HepG2 (cell line): ENCODE measurements at regions not wholly inside any gene's neighbourhood (a gene's known extent, or its start where the extent isn't known, plus 50 kb on each side); places are given as distances from the start of the nearest gene placed in this dataset.

Experiments used
- ATAC-seq: fragments of 200-7000 bp; cut with Tn5 transposase; 3 replicates; pipeline ENCODE4 v1.9.1; 2020; ENCODE audit warnings: mild to moderate bottlenecking, moderate library complexity
- BruUV-seq: library from RNA; stranded (reverse); fragments of 400-500 nt; replicated peaks from 2 replicates; lab custom pipeline; 2021; lab: Mats Ljungman, UMichigan
- CTCF ChIA-PET: fragments of 300-600 bp; formaldehyde crosslinking; extraction: SDS; loops from one replicate; lab custom pipeline; 2021; ENCODE audit warnings: low total read pairs, inconsistent platforms, low intra/inter-chr PET ratio; lab: Yijun Ruan, JAX
- POLR2A ChIA-PET: fragments of 350-600 bp; sonication (Branson Sonifier 250); formaldehyde crosslinking; loops from one replicate; lab custom pipeline; 2020; ENCODE audit warnings: antibody characterized with exemption, inconsistent platforms; lab: Yijun Ruan, JAX
- DNase-seq: peaks from one replicate; pipeline ENCODE4 v3.0.0-alpha.2; 2015; ENCODE audit warnings: low spot score
- FAIRE-seq: peaks from 3 replicates; lab custom pipeline; 2011; peaks lifted over from hg19 to GRCh38; lab: Jason Lieb, UNC
- H2AFZ ChIP-seq: one replicate; pipeline ENCODE4 v1.6.1; 2011; ENCODE audit warnings: low read length, inconsistent platforms
- H3K27ac ChIP-seq: fragments of 300-600 bp; 3 replicates; pipeline ENCODE4 v1.8.0; 2011; ENCODE audit warnings: mixed run types, mild to moderate bottlenecking, mixed read lengths, low read length, inconsistent platforms; ENCODE audit not compliant: insufficient read depth; ENCODE audit errors: extremely low read length
- H3K27me3 ChIP-seq, 2 experiments: fragments of 200-600 bp in 1 of 2; 2 replicates in 1 of 2; 3 replicates in 1 of 2; pipeline versions ENCODE4 v1.6.0 to v1.8.0; 2011; ENCODE audit warnings: low read length in 2 of 2, mild to moderate bottlenecking in 2 of 2, moderate library complexity in 2 of 2, inconsistent platforms in 1 of 2; ENCODE audit not compliant: insufficient read depth in 2 of 2, control insufficient read depth in 1 of 2
- H3K36me3 ChIP-seq, 2 experiments: fragments of 200-600 bp in 1 of 2; replicated peaks in 1 of 2; 2 replicates in 1 of 2; 3 replicates in 1 of 2; pipeline versions ENCODE4 v1.5.1 to v1.8.0; 2011; ENCODE audit warnings: low read length in 2 of 2, inconsistent platforms in 1 of 2; ENCODE audit not compliant: insufficient read depth in 2 of 2, control insufficient read depth in 1 of 2
- H3K4me1 ChIP-seq: 2 replicates; pipeline ENCODE4 v1.5.1; 2012; ENCODE audit warnings: low read length, inconsistent platforms; ENCODE audit not compliant: insufficient read depth
- H3K4me2 ChIP-seq: 2 replicates; pipeline ENCODE4 v1.6.0; 2011; ENCODE audit warnings: low read depth, low read length, inconsistent platforms
- H3K4me3 ChIP-seq, 3 experiments: fragments of 200-600 bp in 1 of 3; sonication (generic), shearing (Covaris generic) in 1 of 3; replicated peaks in 1 of 3; 2 replicates each; pipeline ENCODE4 v1.5.1; 2011 to 2016; ENCODE audit warnings: low read length in 3 of 3, inconsistent platforms in 2 of 3, low read depth in 2 of 3, mild to moderate bottlenecking in 2 of 3, control low read depth in 1 of 3, mixed read lengths in 1 of 3; ENCODE audit not compliant: insufficient read depth in 1 of 3
- H3K79me2 ChIP-seq: one replicate; pipeline ENCODE4 v1.6.1; 2011; ENCODE audit warnings: low read length, inconsistent platforms; ENCODE audit not compliant: insufficient read depth
- H3K9ac ChIP-seq: 2 replicates; pipeline ENCODE4 v1.6.0; 2011; ENCODE audit warnings: mild to moderate bottlenecking, low read depth, low read length, inconsistent platforms; ENCODE audit not compliant: insufficient read depth
- H3K9me3 ChIP-seq: 2 replicates; pipeline ENCODE4 v1.5.1; 2012; ENCODE audit warnings: mild to moderate bottlenecking, low read length
- H4K20me1 ChIP-seq: 2 replicates; pipeline ENCODE4 v1.6.0; 2011; ENCODE audit warnings: inconsistent platforms, mild to moderate bottlenecking, low read length, moderate library complexity; ENCODE audit not compliant: insufficient read depth
- ATF7-NPFF ChIP-seq: sonication (generic); formaldehyde crosslinking; IDR thresholded peaks from 2 replicates; pipeline ENCODE4 v1.8.1; 2023; ENCODE audit warnings: mild to moderate bottlenecking, low read depth, missing genetic modification reagents, moderate library complexity
- CREBL2 ChIP-seq: sonication (generic); formaldehyde crosslinking; IDR thresholded peaks from 2 replicates; pipeline ENCODE4 v1.8.1; 2023; ENCODE audit warnings: missing genetic modification reagents, mild to moderate bottlenecking, borderline replicate concordance
- HNRNPLL ChIP-seq: fragments of 200-400 bp; formaldehyde crosslinking; IDR thresholded peaks from 2 replicates; pipeline ENCODE4 v1.6.1; 2017; ENCODE audit warnings: mild to moderate bottlenecking, low read depth, low read length; ENCODE audit not compliant: poor library complexity, severe bottlenecking
- MAFF ChIP-seq: IDR thresholded peaks from 2 replicates; pipeline ENCODE4 v1.6.1; 2011; ENCODE audit warnings: low read depth, low read length, improper control_type of control experiment
- MAFK ChIP-seq, 2 experiments: IDR thresholded peaks in 1 of 2; conservative IDR thresholded peaks in 1 of 2; 2 replicates each; pipeline ENCODE4 v1.6.1; 2011; ENCODE audit warnings: improper control_type of control experiment in 2 of 2, low read length in 2 of 2
- NCOA1 ChIP-seq: sonication (generic); formaldehyde crosslinking; IDR thresholded peaks from 2 replicates; pipeline ENCODE4 v1.9.0; 2021; ENCODE audit warnings: missing genetic modification reagents
- ZNF460 ChIP-seq: sonication (generic); formaldehyde crosslinking; IDR thresholded peaks from 2 replicates; pipeline ENCODE4 v1.5.1; 2020; ENCODE audit warnings: missing genetic modification reagents, mild to moderate bottlenecking, borderline replicate concordance
- WGBS: methylation state at CpG from one replicate; pipeline ENCODE4 v1.1.6; 2017; ENCODE audit warnings: low lambda C conversion rate; 5-methylcytosine and 5-hydroxymethylcytosine counted together
- in situ Hi-C: cut with HindIII; loops from 2 replicates; pipeline ENCODE4 v1.10.0; 2017; ENCODE audit warnings: low pct_unique_long_range_greater_than_20kb; ENCODE audit not compliant: extremely low pct_ligation_motif_present
- intact Hi-C: fragments of 100-400 bp; cut with micrococcal nuclease; formaldehyde crosslinking; loops from one replicate; pipeline ENCODE4 v1.10.0; 2022; ENCODE audit not compliant: unreplicated experiment

- TF ChIP-seq CREBL2 (CRISPR knock-in tag), result no peak
- no peak for TF ChIP-seq HNRNPLL
- TF ChIP-seq ATF7-NPFF (CRISPR knock-in tag), result no peak
- TF ChIP-seq ZNF460 (CRISPR knock-in tag), result no peak
These were observed 190.9 kb downstream of the VCY1B start (continued) for GRCh38 chrY:14246948-14247347.

DNA sequence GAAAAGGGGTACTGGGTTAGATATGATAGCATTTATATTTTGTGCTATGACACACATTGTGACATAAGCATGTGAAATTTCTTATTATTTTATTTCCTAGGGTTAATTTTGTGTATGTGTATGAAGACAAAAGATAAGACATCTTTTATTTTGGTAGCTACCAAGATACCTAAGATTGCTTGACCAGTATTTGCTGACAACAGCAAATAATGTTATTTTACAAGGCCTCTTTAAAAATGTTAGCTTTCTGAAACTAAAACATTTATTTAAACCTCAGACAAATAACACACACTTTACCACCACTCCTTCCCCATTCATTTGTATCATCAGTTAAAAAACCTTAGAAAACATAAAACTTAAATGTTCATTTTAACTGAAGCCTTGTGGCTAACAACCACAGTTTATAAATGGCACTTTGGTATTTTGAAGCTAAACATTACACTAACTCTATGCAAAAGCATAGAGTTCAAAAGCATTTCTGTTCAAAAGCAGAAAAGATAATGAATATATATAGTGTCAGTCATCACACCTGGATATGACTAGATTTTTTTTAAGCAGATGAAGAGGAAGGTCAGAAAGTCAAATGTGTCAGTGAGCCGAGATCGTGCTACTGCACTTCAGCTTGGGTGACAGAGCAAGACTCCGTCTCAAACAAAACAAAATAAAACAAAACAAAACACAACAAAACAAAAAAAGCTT lies 193.0 kb downstream of the VCY1B start:
- no peak overlapping the region for H2AFZ ChIP-seq
- FAIRE-seq (no peak), ATAC-seq (no peak), DNase-seq (no peak)
- in situ Hi-C loops, result no loop called here
- H3K9me3 ChIP-seq, result no peaks in the 10 kb centered on the region
- H3K9ac ChIP-seq, result no peak overlapping the region
- H3K4me2 ChIP-seq, result no peak overlapping the region
- CTCF ChIA-PET, result no interaction called here
- H3K4me1 ChIP-seq, result no peaks in the 10 kb centered on the region
- no peaks in the 10 kb centered on the region for H3K79me2 ChIP-seq
- H3K4me3 ChIP-seq, result no peak overlapping the region
- POLR2A ChIA-PET, result no interaction called here
- TF ChIP-seq MAFF (peak; percentile 75), MAFK (conservative IDR thresholded peaks at IDR 0.05 in 1 of 2, IDR thresholded peaks at IDR 0.05 in 1 of 2; ENCODE audit: low read length in 2 of 2) (peak; percentile 67 to 90), NCOA1 (no peak)
- whole genome bisulfite sequencing, result 2% methylated on average over 3 of the region's 3 CpGs
- no peaks in the 10 kb centered on the region for H4K20me1 ChIP-seq
- no peak overlapping the region for H3K27ac ChIP-seq
- intact Hi-C loops, result no loop called here
- no peaks in the 10 kb centered on the region for H3K36me3 ChIP-seq
- H3K27me3 ChIP-seq, result no peaks in the 10 kb centered on the region
- BruUV-seq, result no TSS peak
